ENCODE measurements at regions not wholly inside any gene's neighbourhood (a gene's known extent, or its start where the extent isn't known, plus 50 kb on each side); places are given as distances from the start of the nearest gene placed in this dataset.

DNA sequence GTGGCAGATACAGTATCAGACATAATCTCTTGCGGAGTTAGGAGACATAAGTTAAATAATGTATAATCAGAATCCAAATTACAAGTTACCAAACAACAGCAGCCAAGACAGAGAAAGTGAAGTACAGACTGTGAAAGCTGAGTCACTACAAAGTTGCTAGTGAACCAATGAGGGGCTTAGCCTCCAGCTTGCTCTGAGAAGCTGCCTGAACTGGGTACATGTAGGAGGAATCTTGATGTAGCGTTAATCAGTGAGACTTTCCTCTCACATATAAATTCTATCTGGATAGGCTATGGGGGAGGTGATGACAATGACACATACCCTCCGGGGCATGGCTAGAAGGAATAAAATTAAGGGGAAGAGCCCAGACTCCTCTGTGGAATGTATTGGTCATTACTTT lies 1234.3 kb upstream of the DDX18 start:
- ChIA-PET POLR2A (no interaction called here), CTCF (no interaction called here)
- DNase-seq (ENCODE audit: low read depth, low spot score) (no peak), FAIRE-seq (no peak)
- H3K4me1 ChIP-seq (ENCODE audit: control insufficient read depth, extremely low read depth, insufficient read depth, low read length), result no peaks in the 10 kb centered on the region
- no peaks in the 10 kb centered on the region for H3K36me3 ChIP-seq (ENCODE audit: control insufficient read depth in 2 of 2, extremely low read depth in 1 of 2, insufficient read depth in 2 of 2, low read length in 2 of 2)
- H4K20me1 ChIP-seq (replicated peaks; ENCODE audit: control insufficient read depth, extremely low read depth, insufficient read depth, low read length), result no peaks in the 10 kb centered on the region
- peaks cover 4% of the 10 kb centered on the region for H3K9me3 ChIP-seq (replicated peaks; ENCODE audit: control insufficient read depth, insufficient read depth, low read length)
- TF ChIP-seq, protein P1, sequence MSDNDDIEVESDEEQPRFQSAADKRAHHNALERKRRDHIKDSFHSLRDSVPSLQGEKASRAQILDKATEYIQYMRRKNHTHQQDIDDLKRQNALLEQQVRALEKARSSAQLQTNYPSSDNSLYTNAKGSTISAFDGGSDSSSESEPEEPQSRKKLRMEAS (IDR thresholded peaks at IDR 0.05; ENCODE audit: insufficient read depth, insufficient read length), result no peak
- TF ChIP-seq POLR2A (IDR thresholded peaks at IDR 0.05; ENCODE audit: low read depth, low read length) (no peak), POLR2AphosphoS5 (IDR thresholded peaks at IDR 0.05; ENCODE audit: insufficient read depth, low read depth, low read length) (no peak), FOS (IDR thresholded peaks at IDR 0.05; ENCODE audit: borderline replicate concordance, insufficient read depth, low read length) (no peak), EZH2 (IDR thresholded peaks at IDR 0.05; ENCODE audit: borderline replicate concordance, low read depth, low read length, severe bottlenecking) (no peak)
- H3K9ac ChIP-seq (replicated peaks; ENCODE audit: extremely low read depth, insufficient read depth, low read length), result no peak overlapping the region
- H2AFZ ChIP-seq (ENCODE audit: low read depth, low read length), result no peak overlapping the region
- no peaks in the 10 kb centered on the region for H3K27me3 ChIP-seq (ENCODE audit: control insufficient read depth in 2 of 2, insufficient read depth in 2 of 2, low read length in 2 of 2)
- no peak overlapping the region for H3K4me3 ChIP-seq (replicated peaks in 1 of 3; ENCODE audit: insufficient read depth in 1 of 3, low read depth in 1 of 3, low read length in 3 of 3)
- intact Hi-C loops (cut with micrococcal nuclease), result no loop called here
- H3K4me2 ChIP-seq (ENCODE audit: insufficient read depth, low read length), result no peak overlapping the region
- no peaks in the 10 kb centered on the region for H3K9me1 ChIP-seq (replicated peaks; ENCODE audit: control insufficient read depth, extremely low read depth, insufficient read depth, low read length)
- H3K79me2 ChIP-seq (ENCODE audit: control insufficient read depth, insufficient read depth, low read length), result no peaks in the 10 kb centered on the region
- no peak overlapping the region for H3K27ac ChIP-seq (ENCODE audit: insufficient read depth, low read depth, low read length)
- BruUV-seq (replicated peaks), result no TSS peak
- dilution Hi-C loops (cut with MboI; ENCODE audit: extremely low pct_ligation_motif_present, low sequenced_read_pairs), result no loop called here

DNA sequence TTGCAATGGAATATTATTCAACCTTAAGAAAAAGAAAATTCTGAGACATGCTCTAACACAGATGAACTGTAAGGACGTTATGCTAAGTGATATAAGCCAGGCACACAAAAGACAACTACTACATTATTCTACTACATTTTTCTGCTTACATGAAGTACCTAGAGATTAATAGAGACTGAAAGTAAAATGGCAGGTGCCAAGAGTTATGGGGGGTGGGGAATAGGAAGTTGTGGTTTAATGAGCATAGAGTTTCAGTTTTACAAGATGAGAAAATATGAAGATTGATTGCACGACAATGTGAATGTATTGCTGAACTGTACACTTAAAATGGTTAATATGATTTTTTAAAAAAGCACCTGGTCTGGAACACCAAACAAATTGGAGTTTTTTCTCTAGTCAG lies 1231.6 kb upstream of the DDX18 start:
- CTCF ChIA-PET, result no interaction called here
- Histone ChIP-seq H3K9me1 (replicated peaks; ENCODE audit: control insufficient read depth, extremely low read depth, insufficient read depth, low read length) (no peaks in the 10 kb centered on the region), H3K9ac (replicated peaks; ENCODE audit: extremely low read depth, insufficient read depth, low read length) (no peak overlapping the region), H4K20me1 (replicated peaks; ENCODE audit: control insufficient read depth, extremely low read depth, insufficient read depth, low read length) (no peaks in the 10 kb centered on the region), H3K9me3 (replicated peaks; ENCODE audit: control insufficient read depth, insufficient read depth, low read length) (no peaks in the 10 kb centered on the region), H3K4me2 (ENCODE audit: insufficient read depth, low read length) (no peak overlapping the region), H3K36me3 (ENCODE audit: control insufficient read depth in 2 of 2, extremely low read depth in 1 of 2, insufficient read depth in 2 of 2, low read length in 2 of 2) (no peaks in the 10 kb centered on the region), H3K4me3 (replicated peaks in 1 of 3; ENCODE audit: insufficient read depth in 1 of 3, low read depth in 1 of 3, low read length in 3 of 3) (no peak overlapping the region), H3K79me2 (ENCODE audit: control insufficient read depth, insufficient read depth, low read length) (no peaks in the 10 kb centered on the region), H3K4me1 (ENCODE audit: control insufficient read depth, extremely low read depth, insufficient read depth, low read length) (no peaks in the 10 kb centered on the region), H2AFZ (ENCODE audit: low read depth, low read length) (no peak overlapping the region), H3K27me3 (ENCODE audit: control insufficient read depth in 2 of 2, insufficient read depth in 2 of 2, low read length in 2 of 2) (no peaks in the 10 kb centered on the region), H3K27ac (ENCODE audit: insufficient read depth, low read depth, low read length) (no peak overlapping the region)
- TF ChIP-seq EZH2 (IDR thresholded peaks at IDR 0.05; ENCODE audit: borderline replicate concordance, low read depth, low read length, severe bottlenecking) (no peak), FOS (IDR thresholded peaks at IDR 0.05; ENCODE audit: borderline replicate concordance, insufficient read depth, low read length) (no peak), MYC (IDR thresholded peaks at IDR 0.05; ENCODE audit: low read depth, low read length) (no peak), JUN (IDR thresholded peaks at IDR 0.05; ENCODE audit: borderline replicate concordance, insufficient read depth, insufficient read length, low read depth) (no peak), GATA2 (IDR thresholded peaks at IDR 0.05; ENCODE audit: insufficient read depth, insufficient read length, low read depth, low read length) (no peak), POLR2AphosphoS5 (IDR thresholded peaks at IDR 0.05; ENCODE audit: insufficient read depth, low read depth, low read length) (no peak), POLR2A (IDR thresholded peaks at IDR 0.05; ENCODE audit: low read depth, low read length) (no peak)
- TF ChIP-seq, protein P1 (IDR thresholded peaks at IDR 0.05; ENCODE audit: insufficient read depth, insufficient read length), result no peak
- TF ChIP-seq, protein P2, sequence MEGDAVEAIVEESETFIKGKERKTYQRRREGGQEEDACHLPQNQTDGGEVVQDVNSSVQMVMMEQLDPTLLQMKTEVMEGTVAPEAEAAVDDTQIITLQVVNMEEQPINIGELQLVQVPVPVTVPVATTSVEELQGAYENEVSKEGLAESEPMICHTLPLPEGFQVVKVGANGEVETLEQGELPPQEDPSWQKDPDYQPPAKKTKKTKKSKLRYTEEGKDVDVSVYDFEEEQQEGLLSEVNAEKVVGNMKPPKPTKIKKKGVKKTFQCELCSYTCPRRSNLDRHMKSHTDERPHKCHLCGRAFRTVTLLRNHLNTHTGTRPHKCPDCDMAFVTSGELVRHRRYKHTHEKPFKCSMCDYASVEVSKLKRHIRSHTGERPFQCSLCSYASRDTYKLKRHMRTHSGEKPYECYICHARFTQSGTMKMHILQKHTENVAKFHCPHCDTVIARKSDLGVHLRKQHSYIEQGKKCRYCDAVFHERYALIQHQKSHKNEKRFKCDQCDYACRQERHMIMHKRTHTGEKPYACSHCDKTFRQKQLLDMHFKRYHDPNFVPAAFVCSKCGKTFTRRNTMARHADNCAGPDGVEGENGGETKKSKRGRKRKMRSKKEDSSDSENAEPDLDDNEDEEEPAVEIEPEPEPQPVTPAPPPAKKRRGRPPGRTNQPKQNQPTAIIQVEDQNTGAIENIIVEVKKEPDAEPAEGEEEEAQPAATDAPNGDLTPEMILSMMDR (IDR thresholded peaks at IDR 0.05; ENCODE audit: extremely low read depth in 1 of 2, insufficient read depth in 1 of 2, low read depth in 1 of 2, low read length in 2 of 2), result no peak
- intact Hi-C loops (cut with micrococcal nuclease), result no loop called here
- DNase-seq (ENCODE audit: low read depth, low spot score) (no peak), FAIRE-seq (no peak)
- BruUV-seq (replicated peaks), result no TSS peak
- dilution Hi-C loops (cut with MboI; ENCODE audit: extremely low pct_ligation_motif_present, low sequenced_read_pairs), result no loop called here
- POLR2A ChIA-PET, result no interaction called here
